ENCODE measurements at regions not wholly inside any gene's neighbourhood (a gene's known extent, or its start where the extent isn't known, plus 50 kb on each side); places are given as distances from the start of the nearest gene placed in this dataset.

DNA sequence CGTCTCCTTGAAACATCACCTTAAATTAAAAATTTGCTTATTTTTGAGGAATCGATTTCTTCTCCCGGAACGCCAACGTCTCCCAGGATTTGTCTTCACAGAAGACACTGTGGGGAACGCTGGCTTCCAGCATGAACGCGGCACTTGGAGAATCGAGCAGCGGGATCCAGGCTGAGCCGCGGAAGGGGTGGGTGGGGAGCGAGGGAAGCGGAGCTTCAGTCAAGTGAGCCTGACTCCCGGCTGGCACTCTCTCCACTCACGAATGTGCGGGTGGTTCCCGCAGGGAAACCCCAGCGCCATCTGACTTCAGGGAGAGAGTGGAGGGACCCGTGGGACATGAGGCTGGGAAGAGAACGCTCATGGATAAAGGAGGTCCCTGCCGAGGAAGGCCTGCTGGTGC, 506.0 kb upstream of the TMEM132C start:
- Histone ChIP-seq H3K9me3 (ENCODE audit: control insufficient read depth in 1 of 2, low read length in 2 of 2) (peaks cover 4 to 14% of the 10 kb centered on the region in 2 donors), H3K27me3 (ENCODE audit: control insufficient read depth in 1 of 2, insufficient read depth in 2 of 2, low read length in 2 of 2) (no peaks in the 10 kb centered on the region), H3K9ac (ENCODE audit: low read depth in 1 of 2, low read length in 2 of 2) (no peak overlapping the region), H3K4me1 (ENCODE audit: control insufficient read depth in 1 of 2, insufficient read depth in 2 of 2, low read length in 2 of 2) (no peaks in the 10 kb centered on the region), H3K4me3 (ENCODE audit: low read depth in 1 of 2, low read length in 2 of 2) (no peak overlapping the region), H3K36me3 (ENCODE audit: control insufficient read depth in 1 of 2, insufficient read depth in 2 of 2, low read length in 2 of 2) (no peaks in the 10 kb centered on the region), H3K27ac (ENCODE audit: low read depth, low read length) (no peak overlapping the region)

DNA sequence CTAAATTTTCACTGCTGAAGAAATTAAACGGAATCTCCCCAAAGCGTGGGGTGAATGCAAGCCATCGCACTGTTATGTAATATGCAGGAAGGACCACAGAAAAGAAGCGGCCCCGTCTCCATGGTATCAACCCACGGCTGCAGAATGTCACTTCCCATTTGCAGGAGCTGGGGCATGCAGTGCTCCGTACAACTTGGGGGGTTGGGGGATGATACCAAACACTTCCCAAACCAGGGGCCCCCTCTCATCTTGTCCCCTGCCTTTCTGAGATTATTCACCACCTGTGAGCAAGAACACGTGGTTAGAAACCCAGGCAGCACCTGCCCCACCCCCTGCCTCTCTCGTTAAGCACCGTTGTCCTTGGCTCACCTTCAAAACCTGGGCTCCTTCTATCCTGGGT, 505.1 kb upstream of the TMEM132C start:
- Histone ChIP-seq H3K4me3 (ENCODE audit: low read depth in 1 of 2, low read length in 2 of 2) (no peak overlapping the region), H3K27ac (ENCODE audit: low read depth, low read length) (no peak overlapping the region), H3K27me3 (ENCODE audit: control insufficient read depth in 1 of 2, insufficient read depth in 2 of 2, low read length in 2 of 2) (no peaks in the 10 kb centered on the region), H3K4me1 (ENCODE audit: control insufficient read depth in 1 of 2, insufficient read depth in 2 of 2, low read length in 2 of 2) (no peaks in the 10 kb centered on the region), H3K36me3 (ENCODE audit: control insufficient read depth in 1 of 2, insufficient read depth in 2 of 2, low read length in 2 of 2) (no peaks in the 10 kb centered on the region), H3K9ac (ENCODE audit: low read depth in 1 of 2, low read length in 2 of 2) (no peak overlapping the region), H3K9me3 (ENCODE audit: control insufficient read depth in 1 of 2, low read length in 2 of 2) (peaks cover 4 to 14% of the 10 kb centered on the region in 2 donors)

DNA sequence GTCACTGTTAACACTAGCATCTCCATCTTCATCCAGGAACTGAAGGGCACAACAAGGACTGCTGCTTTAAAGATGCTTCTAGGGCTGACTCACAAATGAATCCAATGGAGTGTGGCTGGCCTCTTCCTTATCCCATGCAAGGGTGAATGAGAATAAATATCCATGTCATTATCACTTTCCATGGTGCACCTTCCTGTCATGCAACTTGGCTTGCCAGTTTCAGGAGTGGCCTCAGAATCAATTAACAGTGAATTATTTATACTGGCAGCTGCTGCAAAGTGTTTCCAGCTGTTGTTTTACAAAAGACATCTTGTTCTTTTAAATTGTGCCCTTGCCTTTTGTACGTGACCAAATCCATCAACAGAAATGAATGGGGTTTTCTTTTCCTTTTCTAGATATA, 499.3 kb upstream of the TMEM132C start:
- no peak overlapping the region for H3K27ac ChIP-seq (ENCODE audit: low read depth, low read length)
- no peaks in the 10 kb centered on the region for H3K27me3 ChIP-seq (ENCODE audit: control insufficient read depth in 1 of 2, insufficient read depth in 2 of 2, low read length in 2 of 2)
- no peak overlapping the region for H3K9ac ChIP-seq (ENCODE audit: low read depth in 1 of 2, low read length in 2 of 2)
- no peaks in the 10 kb centered on the region for H3K4me1 ChIP-seq (ENCODE audit: control insufficient read depth in 1 of 2, insufficient read depth in 2 of 2, low read length in 2 of 2)
- H3K9me3 ChIP-seq (ENCODE audit: control insufficient read depth in 1 of 2, low read length in 2 of 2): peaks cover 16% of the 10 kb centered on the region in 2 donors
- H3K4me3 ChIP-seq (ENCODE audit: low read depth in 1 of 2, low read length in 2 of 2): no peak overlapping the region
- no peaks in the 10 kb centered on the region for H3K36me3 ChIP-seq (ENCODE audit: control insufficient read depth in 1 of 2, insufficient read depth in 2 of 2, low read length in 2 of 2)

DNA sequence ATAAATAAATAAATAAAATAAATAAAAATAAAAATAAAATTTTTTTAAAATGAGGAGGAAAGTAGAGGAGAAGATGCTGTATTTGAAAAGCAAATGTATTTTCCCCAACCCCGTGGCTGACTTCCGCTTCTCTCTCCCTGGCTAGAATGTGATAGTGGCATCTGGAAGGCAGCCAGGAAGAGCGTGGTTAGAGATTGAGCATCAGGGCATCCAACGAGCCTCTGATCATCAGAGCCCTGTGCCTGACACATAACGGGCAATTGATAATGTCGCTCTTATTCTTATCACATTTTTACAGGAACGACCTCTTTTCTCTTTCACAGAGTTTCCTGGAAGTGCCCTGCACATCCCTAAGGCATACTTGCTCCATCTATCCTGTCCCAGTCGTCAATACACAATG, 496.9 kb upstream of the TMEM132C start:
- Histone ChIP-seq H3K9ac (ENCODE audit: low read depth in 1 of 2, low read length in 2 of 2) (no peak overlapping the region), H3K9me3 (ENCODE audit: control insufficient read depth in 1 of 2, low read length in 2 of 2) (peaks cover 3 to 16% of the 10 kb centered on the region in 2 donors), H3K4me3 (ENCODE audit: low read depth in 1 of 2, low read length in 2 of 2) (no peak overlapping the region), H3K4me1 (ENCODE audit: control insufficient read depth in 1 of 2, insufficient read depth in 2 of 2, low read length in 2 of 2) (no peaks in the 10 kb centered on the region), H3K27me3 (ENCODE audit: control insufficient read depth in 1 of 2, insufficient read depth in 2 of 2, low read length in 2 of 2) (no peaks in the 10 kb centered on the region), H3K27ac (ENCODE audit: low read depth, low read length) (no peak overlapping the region), H3K36me3 (ENCODE audit: control insufficient read depth in 1 of 2, insufficient read depth in 2 of 2, low read length in 2 of 2) (no peaks in the 10 kb centered on the region)

DNA sequence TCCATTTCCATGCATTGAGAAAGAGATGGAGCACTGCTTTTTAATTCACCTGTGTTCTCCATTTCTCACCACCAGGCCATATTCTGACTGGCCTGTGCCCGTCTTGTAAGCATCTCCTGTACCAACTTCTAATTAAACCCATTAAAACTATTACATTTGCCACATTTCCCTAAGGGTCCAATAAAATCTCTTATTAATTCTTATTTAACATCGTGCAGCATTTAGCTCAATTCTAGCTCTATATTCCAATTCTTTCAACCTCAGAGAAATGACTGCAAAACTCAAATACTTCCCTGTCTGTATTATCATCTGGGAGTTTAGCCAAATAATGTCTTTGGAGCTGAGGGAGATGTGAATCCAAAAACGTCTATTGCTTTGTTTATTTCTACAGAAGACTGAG, 495.4 kb upstream of the TMEM132C start:
- Histone ChIP-seq H3K4me1 (ENCODE audit: control insufficient read depth in 1 of 2, insufficient read depth in 2 of 2, low read length in 2 of 2) (no peaks in the 10 kb centered on the region), H3K9ac (ENCODE audit: low read depth in 1 of 2, low read length in 2 of 2) (no peak overlapping the region), H3K9me3 (ENCODE audit: control insufficient read depth in 1 of 2, low read length in 2 of 2) (peaks cover 3 to 16% of the 10 kb centered on the region in 2 donors), H3K27ac (ENCODE audit: low read depth, low read length) (no peak overlapping the region), H3K36me3 (ENCODE audit: control insufficient read depth in 1 of 2, insufficient read depth in 2 of 2, low read length in 2 of 2) (no peaks in the 10 kb centered on the region), H3K27me3 (ENCODE audit: control insufficient read depth in 1 of 2, insufficient read depth in 2 of 2, low read length in 2 of 2) (no peaks in the 10 kb centered on the region), H3K4me3 (ENCODE audit: low read depth in 1 of 2, low read length in 2 of 2) (no peak overlapping the region)

DNA sequence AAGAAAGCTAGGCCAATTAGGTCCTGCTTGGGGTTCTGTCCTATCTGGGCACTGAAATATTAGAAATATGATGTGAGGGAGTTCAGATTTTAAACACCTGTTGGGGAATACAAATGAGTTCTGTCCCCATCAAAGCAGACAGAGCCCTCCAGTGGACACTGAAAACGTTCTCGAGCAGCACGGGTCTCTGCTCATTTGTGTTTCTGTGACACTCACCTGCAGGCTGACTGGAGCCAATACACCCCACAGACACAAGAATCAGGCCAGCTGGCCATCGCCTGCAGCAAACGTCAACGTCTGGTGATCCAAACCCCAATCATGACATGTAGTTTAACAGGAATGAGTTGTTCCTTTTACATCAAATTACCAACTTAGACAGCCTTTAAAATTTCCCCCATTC, 493.4 kb upstream of the TMEM132C start:
- Histone ChIP-seq H3K9ac (ENCODE audit: low read depth in 1 of 2, low read length in 2 of 2) (no peak overlapping the region), H3K4me1 (ENCODE audit: control insufficient read depth in 1 of 2, insufficient read depth in 2 of 2, low read length in 2 of 2) (no peaks in the 10 kb centered on the region), H3K9me3 (ENCODE audit: control insufficient read depth in 1 of 2, low read length in 2 of 2) (peaks cover 3 to 14% of the 10 kb centered on the region in 2 donors), H3K36me3 (ENCODE audit: control insufficient read depth in 1 of 2, insufficient read depth in 2 of 2, low read length in 2 of 2) (no peaks in the 10 kb centered on the region), H3K4me3 (ENCODE audit: low read depth in 1 of 2, low read length in 2 of 2) (no peak overlapping the region), H3K27me3 (ENCODE audit: control insufficient read depth in 1 of 2, insufficient read depth in 2 of 2, low read length in 2 of 2) (no peaks in the 10 kb centered on the region), H3K27ac (ENCODE audit: low read depth, low read length) (no peak overlapping the region)

DNA sequence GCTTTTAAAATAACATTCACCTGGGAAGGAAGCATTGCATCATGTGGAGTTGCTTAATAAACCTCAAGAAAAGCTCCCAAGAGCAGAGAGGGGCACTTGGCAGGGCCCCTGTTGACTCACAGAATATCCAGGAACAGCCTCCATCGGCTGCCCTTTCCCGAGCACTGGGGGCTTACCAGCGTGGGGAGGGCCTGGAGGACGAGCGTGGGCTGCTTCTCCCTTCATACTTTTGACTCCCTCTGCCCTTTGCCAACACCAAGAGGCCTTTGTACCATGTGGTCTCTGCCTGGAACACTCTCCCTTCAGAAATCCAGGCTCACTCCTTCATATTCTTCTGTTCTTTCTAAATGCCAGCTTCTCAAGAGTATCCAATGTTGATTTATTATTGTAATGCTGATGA, 492.1 kb upstream of the TMEM132C start:
- Histone ChIP-seq H3K9me3 (ENCODE audit: control insufficient read depth in 1 of 2, low read length in 2 of 2) (peaks cover 3 to 14% of the 10 kb centered on the region in 2 donors), H3K4me1 (ENCODE audit: control insufficient read depth in 1 of 2, insufficient read depth in 2 of 2, low read length in 2 of 2) (no peaks in the 10 kb centered on the region), H3K4me3 (ENCODE audit: low read depth in 1 of 2, low read length in 2 of 2) (no peak overlapping the region), H3K9ac (ENCODE audit: low read depth in 1 of 2, low read length in 2 of 2) (no peak overlapping the region), H3K27me3 (ENCODE audit: control insufficient read depth in 1 of 2, insufficient read depth in 2 of 2, low read length in 2 of 2) (no peaks in the 10 kb centered on the region), H3K27ac (ENCODE audit: low read depth, low read length) (no peak overlapping the region), H3K36me3 (ENCODE audit: control insufficient read depth in 1 of 2, insufficient read depth in 2 of 2, low read length in 2 of 2) (no peaks in the 10 kb centered on the region)

DNA sequence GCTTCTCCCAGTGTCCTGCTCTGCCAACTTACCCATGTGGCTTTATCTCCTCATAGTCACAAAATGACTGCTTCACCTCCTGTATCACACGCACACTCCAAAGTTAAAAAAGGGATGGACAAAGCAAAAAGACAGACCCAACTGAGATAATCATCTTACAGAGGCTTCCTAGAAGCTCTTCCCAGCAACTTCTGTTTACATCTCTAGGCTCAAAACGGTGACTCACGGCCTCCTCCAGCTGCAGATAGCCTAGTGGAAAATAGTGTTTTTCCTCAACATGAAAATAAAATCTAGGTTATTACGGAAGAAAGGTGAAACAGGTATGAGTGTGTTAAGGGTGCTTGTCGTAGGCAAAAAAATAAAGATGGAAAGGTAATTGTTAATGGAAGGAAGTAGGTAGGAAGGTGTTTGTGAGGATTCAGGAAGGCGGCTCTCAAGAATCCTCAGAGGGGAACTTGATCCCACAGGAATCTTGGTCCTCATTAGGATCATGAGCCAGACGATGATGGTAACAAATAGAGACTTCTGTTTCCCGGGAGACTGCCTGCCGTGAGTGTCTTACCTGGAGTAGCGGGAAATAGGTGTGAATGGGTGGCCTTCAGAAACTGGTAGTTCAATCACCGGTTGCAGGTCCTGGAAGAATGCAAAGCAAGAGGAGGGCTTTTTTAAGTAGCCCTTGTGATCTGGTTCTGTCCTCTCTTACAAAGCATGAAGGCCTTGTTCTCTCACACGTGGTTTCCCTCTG, 487.5 kb upstream of the TMEM132C start:
- no peak overlapping the region for H3K9ac ChIP-seq (ENCODE audit: low read depth in 1 of 2, low read length in 2 of 2)
- H3K4me1 ChIP-seq (ENCODE audit: control insufficient read depth in 1 of 2, insufficient read depth in 2 of 2, low read length in 2 of 2): no peaks in the 10 kb centered on the region
- H3K27me3 ChIP-seq (ENCODE audit: control insufficient read depth in 1 of 2, insufficient read depth in 2 of 2, low read length in 2 of 2): no peaks in the 10 kb centered on the region
- no peaks in the 10 kb centered on the region for H3K36me3 ChIP-seq (ENCODE audit: control insufficient read depth in 1 of 2, insufficient read depth in 2 of 2, low read length in 2 of 2)
- H3K4me3 ChIP-seq (ENCODE audit: low read depth in 1 of 2, low read length in 2 of 2): no peak overlapping the region
- H3K9me3 ChIP-seq (ENCODE audit: control insufficient read depth in 1 of 2, low read length in 2 of 2): peaks cover 3 to 4% of the 10 kb centered on the region in 2 donors
- H3K27ac ChIP-seq (ENCODE audit: low read depth, low read length): no peak overlapping the region

DNA sequence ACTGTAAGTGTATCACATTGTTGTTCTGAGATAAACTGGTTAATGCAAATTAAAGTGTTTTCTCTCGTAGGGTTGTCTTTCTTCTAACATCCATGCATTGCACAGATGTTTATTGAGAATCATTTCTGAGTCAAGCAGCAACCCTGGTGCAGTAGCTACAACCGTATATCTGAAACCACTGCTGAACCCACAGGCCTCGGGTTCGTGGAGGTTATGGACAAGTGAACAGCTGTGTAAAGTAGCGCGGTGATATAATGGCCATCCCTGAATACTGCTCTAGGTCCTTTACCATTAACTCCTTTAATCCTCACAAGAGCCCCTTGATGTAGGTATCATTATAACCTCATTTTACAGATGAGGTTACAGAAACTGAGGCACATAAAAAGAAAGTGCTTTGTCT, 486.1 kb upstream of the TMEM132C start:
- Histone ChIP-seq H3K9me3 (ENCODE audit: control insufficient read depth in 1 of 2, low read length in 2 of 2) (peaks cover 3 to 4% of the 10 kb centered on the region in 2 donors), H3K27me3 (ENCODE audit: control insufficient read depth in 1 of 2, insufficient read depth in 2 of 2, low read length in 2 of 2) (no peaks in the 10 kb centered on the region), H3K36me3 (ENCODE audit: control insufficient read depth in 1 of 2, insufficient read depth in 2 of 2, low read length in 2 of 2) (no peaks in the 10 kb centered on the region), H3K4me1 (ENCODE audit: control insufficient read depth in 1 of 2, insufficient read depth in 2 of 2, low read length in 2 of 2) (no peaks in the 10 kb centered on the region), H3K27ac (ENCODE audit: low read depth, low read length) (no peak overlapping the region), H3K9ac (ENCODE audit: low read depth in 1 of 2, low read length in 2 of 2) (no peak overlapping the region), H3K4me3 (ENCODE audit: low read depth in 1 of 2, low read length in 2 of 2) (no peak overlapping the region)

DNA sequence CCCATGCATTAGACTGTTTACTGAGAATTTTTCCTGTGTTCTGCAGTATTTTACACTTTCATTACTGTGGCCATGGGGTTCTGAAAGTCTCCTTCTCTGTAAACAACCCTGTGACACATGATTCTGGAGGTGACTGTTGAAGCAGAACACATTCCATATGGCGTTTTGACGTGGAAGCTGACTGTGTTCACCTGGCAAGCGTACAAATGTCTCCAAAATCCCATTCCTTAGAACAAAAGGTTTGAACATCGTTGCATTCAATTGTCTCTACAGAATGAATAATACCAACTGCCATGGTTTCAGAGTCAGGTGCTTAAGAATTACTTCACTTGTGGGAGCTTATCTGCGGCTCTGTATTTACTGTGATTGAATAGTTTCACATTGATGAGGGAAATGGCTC, 485.6 kb upstream of the TMEM132C start:
- no peak overlapping the region for H3K4me3 ChIP-seq (ENCODE audit: low read depth in 1 of 2, low read length in 2 of 2)
- H3K4me1 ChIP-seq (ENCODE audit: control insufficient read depth in 1 of 2, insufficient read depth in 2 of 2, low read length in 2 of 2): no peaks in the 10 kb centered on the region
- no peak overlapping the region for H3K27ac ChIP-seq (ENCODE audit: low read depth, low read length)
- H3K9me3 ChIP-seq (ENCODE audit: control insufficient read depth in 1 of 2, low read length in 2 of 2): peaks cover 3 to 4% of the 10 kb centered on the region in 2 donors
- no peaks in the 10 kb centered on the region for H3K36me3 ChIP-seq (ENCODE audit: control insufficient read depth in 1 of 2, insufficient read depth in 2 of 2, low read length in 2 of 2)
- H3K9ac ChIP-seq (ENCODE audit: low read depth in 1 of 2, low read length in 2 of 2): no peak overlapping the region
- no peaks in the 10 kb centered on the region for H3K27me3 ChIP-seq (ENCODE audit: control insufficient read depth in 1 of 2, insufficient read depth in 2 of 2, low read length in 2 of 2)
